NOMO-1 treated with dmso at 0.1 percent for 144 hours (cell line): ENCODE measurements at regions not wholly inside any gene's neighbourhood (a gene's known extent, or its start where the extent isn't known, plus 50 kb on each side); places are given as distances from the start of the nearest gene placed in this dataset.
A peak's percentile ranks its signal among the peaks of the same experiment; 100 is the strongest.

Experiments
- DNase-seq: peaks from one replicate; lab custom pipeline; 2025; ENCODE audit not compliant: unreplicated experiment; lab: John Stamatoyannopoulos, UW

GRCh38 chr13:27847669-27848068 lies 55.4 kb downstream of the GSX1 start:
- DNase-seq, result no peak

DNA sequence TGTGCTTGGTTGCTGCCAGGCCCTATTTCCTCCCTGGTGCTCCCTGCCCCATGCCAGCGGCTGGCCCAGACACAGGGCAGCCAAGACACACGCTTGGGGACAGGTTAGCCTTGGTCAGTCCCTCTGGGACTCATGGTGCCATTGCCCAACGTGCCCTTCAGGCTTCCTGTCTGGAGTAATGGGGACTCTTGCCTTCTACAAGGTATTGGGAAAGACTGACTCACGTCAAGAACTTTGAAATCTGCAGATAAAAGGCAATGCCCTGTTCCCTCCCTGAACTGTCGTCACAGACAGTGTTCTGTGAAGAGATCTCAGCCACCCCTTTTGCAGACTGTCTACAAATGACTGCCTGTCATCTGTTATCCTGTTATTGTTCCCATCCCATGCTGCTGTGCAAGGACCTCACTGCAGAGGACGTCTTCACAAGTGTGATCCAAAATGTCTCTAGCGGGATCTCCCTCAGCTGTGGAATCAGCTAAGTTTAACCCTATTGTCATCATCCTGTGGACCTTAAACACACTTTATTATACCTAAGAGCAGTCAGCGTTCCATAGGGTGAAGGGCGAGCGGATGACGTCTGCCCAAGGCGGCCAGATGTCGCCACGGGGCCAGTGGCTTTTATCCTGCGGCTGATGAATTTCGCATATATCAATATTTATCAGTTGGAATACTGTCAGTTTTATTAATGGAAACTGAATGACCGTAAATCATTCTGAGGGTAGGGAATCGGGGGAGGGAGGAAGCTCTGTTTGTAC lies 59.0 kb downstream of the GSX1 start:
- no peak for DNase-seq

GRCh38 chr13:27852491-27852890 lies 60.2 kb downstream of the GSX1 start:
- DNase-seq, result no peak

- DNase-seq, result no peak
Measured at GRCh38 chr13:27853335-27853734, 61.1 kb downstream of the GSX1 start.

DNA sequence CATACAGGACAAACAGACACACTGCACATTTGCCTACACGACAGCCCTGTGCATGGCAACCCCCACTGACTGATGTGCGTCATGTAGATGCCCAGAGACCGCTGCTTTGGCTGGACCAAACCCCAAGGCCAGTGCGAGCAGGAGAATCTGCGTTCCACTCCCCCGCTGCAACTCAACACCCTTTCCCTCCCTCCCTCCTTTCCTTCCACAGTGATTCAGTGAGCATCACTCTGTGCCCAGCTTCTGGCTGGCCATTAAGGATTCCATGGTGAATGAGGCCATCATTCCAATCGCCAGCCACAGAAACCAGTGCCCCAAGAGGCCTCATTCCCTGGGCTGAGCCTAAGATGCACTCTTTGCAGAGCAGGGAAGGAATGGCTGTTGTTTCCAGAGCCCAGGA lies 61.6 kb downstream of the GSX1 start:
- no peak for DNase-seq

GRCh38 chr13:27854606-27855005 lies 62.3 kb downstream of the GSX1 start:
- DNase-seq, result no peak

- DNase-seq, result no peak
Measured at GRCh38 chr13:27855381-27855780, 63.1 kb downstream of the GSX1 start.

DNA sequence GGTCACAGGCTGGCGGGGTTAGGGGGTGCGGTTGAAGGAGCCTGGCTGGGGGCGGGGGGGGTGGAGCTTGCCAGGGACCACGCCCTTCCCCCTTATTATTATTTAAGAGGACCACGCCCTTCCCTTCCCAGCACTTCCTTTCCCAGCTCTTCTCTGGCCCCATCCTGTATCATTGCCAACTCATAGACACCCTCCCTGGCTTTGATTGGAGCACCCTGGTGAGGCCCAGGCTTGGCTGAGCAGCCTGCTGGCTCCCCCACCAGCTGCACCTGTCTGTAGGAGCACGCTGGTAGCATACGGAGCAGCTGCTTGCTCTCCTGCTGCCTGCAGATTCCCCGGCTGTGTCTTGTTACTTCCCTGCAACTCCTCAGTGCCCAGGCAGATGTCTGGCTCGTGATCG lies 62.5 kb upstream of the PDX1 start:
- DNase-seq, result no peak

DNA sequence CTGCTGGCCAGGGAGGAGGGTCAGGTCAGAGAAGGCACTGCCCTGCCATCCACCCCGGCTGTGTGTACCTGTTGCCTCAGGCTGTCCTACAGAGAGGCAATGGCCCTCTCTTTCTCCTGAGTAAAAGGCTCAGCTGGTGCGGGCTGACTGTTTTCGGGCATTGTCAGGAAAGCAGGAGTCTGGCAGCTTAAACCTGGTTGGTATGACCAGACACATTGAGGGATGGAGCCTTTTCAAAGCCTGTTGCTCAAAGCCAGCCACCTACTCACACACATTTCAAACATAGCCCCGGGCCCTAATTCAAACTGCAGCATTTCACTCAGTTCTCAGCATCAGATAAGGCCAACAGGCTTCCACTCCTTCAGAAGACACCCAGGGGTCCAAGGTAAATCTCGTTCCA lies 61.8 kb upstream of the PDX1 start:
- DNase-seq, result no peak

GRCh38 chr13:27860743-27861142 lies 59.1 kb upstream of the PDX1 start:
- no peak for DNase-seq

GRCh38 chr13:27861165-27861564 lies 58.6 kb upstream of the PDX1 start:
- DNase-seq, result no peak

GRCh38 chr13:27868641-27869435 lies 51.0 kb upstream of the PDX1 start:
- peak; percentile 6 for DNase-seq

DNA sequence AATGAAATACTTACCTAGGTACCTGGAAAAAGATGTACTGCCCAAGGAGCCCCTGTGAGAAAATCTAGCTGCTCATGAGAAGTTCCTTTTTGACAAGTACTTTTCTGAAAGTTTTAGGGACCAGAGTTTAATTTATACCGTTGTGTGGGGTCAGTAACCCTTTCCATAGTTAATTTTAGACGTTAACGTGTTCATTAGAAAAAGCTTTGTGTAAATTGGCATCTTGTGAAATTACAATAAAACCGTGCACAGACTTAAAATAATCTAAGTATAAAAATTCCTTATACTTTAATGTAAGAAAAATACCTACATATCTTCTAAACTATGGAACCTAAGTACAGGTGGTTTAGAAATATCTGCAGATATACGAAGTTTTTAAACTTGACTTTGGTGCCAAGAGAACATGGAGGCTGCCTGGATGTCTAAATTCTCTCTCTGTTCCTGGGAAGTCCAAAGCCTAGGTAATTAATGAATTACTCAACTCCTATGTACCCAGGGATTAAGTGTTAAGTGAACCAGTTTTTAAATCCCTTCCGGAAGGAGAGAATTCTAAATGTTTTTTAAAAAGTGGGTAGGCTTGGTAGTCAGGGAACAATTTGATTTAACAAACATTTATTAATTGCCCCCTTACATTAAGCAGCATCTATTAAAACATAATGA lies 50.2 kb upstream of the PDX1 start:
- DNase-seq, result no peak
